WTC11 (cell line): ENCODE measurements at regions not wholly inside any gene's neighbourhood (a gene's known extent, or its start where the extent isn't known, plus 50 kb on each side); places are given as distances from the start of the nearest gene placed in this dataset.
"Not testable (repeated sequence)": the region's sequence is repeated elsewhere in the genome, so short reads cannot be mapped to it uniquely, and the experiment has no call there.

Source experiments
- ATF2 ChIP-seq: sonication (generic); formaldehyde crosslinking; IDR thresholded peaks from 2 replicates; pipeline ENCODE4 v1.8.1; 2022; ENCODE audit warnings: low read depth, missing genetic modification reagents, borderline replicate concordance
- CBFB ChIP-seq: sonication (generic); formaldehyde crosslinking; IDR thresholded peaks from 2 replicates; pipeline ENCODE4 v1.8.1; 2022; ENCODE audit warnings: mild to moderate bottlenecking, low read depth, missing genetic modification reagents
- CREM ChIP-seq: sonication (generic); formaldehyde crosslinking; IDR thresholded peaks from 2 replicates; pipeline ENCODE4 v1.8.1; 2022; ENCODE audit warnings: mild to moderate bottlenecking, missing genetic modification reagents, moderate library complexity
- ELF4 ChIP-seq: sonication (generic); formaldehyde crosslinking; IDR thresholded peaks from 2 replicates; pipeline ENCODE4 v1.8.1; 2022; ENCODE audit warnings: low read depth, mild to moderate bottlenecking, moderate library complexity, missing genetic modification reagents
- NR1H2 ChIP-seq: sonication (generic); formaldehyde crosslinking; IDR thresholded peaks from 2 replicates; pipeline ENCODE4 v1.9.0; 2021; ENCODE audit warnings: mild to moderate bottlenecking, moderate library complexity, missing genetic modification reagents
- SMAD3 ChIP-seq: sonication (generic); formaldehyde crosslinking; IDR thresholded peaks from 2 replicates; pipeline ENCODE4 v1.8.0; 2022; ENCODE audit warnings: missing genetic modification reagents, mild to moderate bottlenecking, borderline replicate concordance
- TP53 ChIP-seq: sonication (generic); formaldehyde crosslinking; IDR thresholded peaks from 2 replicates; pipeline ENCODE4 v1.8.1; 2023; ENCODE audit warnings: mild to moderate bottlenecking, missing genetic modification reagents
- ZNF121 ChIP-seq: sonication (generic); formaldehyde crosslinking; IDR thresholded peaks from 2 replicates; pipeline ENCODE4 v1.8.0; 2023; ENCODE audit warnings: missing genetic modification reagents
- ZNF263 ChIP-seq: sonication (generic); formaldehyde crosslinking; IDR thresholded peaks from 2 replicates; pipeline ENCODE4 v1.8.1; 2022; ENCODE audit warnings: low read depth, mild to moderate bottlenecking, moderate library complexity, missing genetic modification reagents
- ZNF532 ChIP-seq: fragments of 250-450 bp; sonication (Bioruptor Pico); IDR thresholded peaks from 2 replicates; pipeline ENCODE4 v1.9.0; 2021; ENCODE audit warnings: mild to moderate bottlenecking, borderline replicate concordance
- TF ChIP-seq, protein P1 (sequence below): fragments of 200-600 bp; IDR thresholded peaks from 2 replicates; pipeline ENCODE4 v1.8.0; 2022; ENCODE audit warnings: antibody characterized with exemption
- TF ChIP-seq, protein P2 (sequence below): sonication (generic); formaldehyde crosslinking; IDR thresholded peaks from 2 replicates; pipeline ENCODE4 v1.8.1; 2023; ENCODE audit warnings: mild to moderate bottlenecking, missing genetic modification reagents

DNA sequence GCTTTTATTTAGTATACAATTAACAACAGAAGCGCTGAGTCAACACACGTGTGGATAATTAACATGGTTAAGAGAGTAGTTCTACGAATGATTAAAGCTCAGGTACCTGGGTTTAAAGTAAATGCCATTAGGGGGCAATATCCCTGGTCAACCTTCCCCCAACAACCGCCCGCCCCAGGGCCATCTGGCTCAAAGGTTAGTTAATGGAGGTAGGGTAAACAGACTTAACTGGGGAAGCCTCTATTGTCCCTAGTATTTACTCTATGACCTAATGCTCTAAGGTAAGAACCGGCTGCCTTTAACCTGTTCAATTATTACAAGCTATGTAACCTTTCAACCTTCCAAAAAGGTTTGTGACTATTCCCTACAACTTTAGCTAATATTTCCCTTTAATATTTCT is 90.7 kb downstream of the CPXCR1 start:
- TF ChIP-seq SMAD3 (CRISPR knock-in tag); TP53 (CRISPR knock-in tag); CBFB; NR1H2 (CRISPR knock-in tag); ELF4 (CRISPR knock-in tag); ATF2 (CRISPR knock-in tag); CREM (CRISPR knock-in tag); ZNF532 (CRISPR knock-in tag); ZNF121; ZNF263 (CRISPR knock-in tag): not testable (repeated sequence)
- TF ChIP-seq, protein P1, sequence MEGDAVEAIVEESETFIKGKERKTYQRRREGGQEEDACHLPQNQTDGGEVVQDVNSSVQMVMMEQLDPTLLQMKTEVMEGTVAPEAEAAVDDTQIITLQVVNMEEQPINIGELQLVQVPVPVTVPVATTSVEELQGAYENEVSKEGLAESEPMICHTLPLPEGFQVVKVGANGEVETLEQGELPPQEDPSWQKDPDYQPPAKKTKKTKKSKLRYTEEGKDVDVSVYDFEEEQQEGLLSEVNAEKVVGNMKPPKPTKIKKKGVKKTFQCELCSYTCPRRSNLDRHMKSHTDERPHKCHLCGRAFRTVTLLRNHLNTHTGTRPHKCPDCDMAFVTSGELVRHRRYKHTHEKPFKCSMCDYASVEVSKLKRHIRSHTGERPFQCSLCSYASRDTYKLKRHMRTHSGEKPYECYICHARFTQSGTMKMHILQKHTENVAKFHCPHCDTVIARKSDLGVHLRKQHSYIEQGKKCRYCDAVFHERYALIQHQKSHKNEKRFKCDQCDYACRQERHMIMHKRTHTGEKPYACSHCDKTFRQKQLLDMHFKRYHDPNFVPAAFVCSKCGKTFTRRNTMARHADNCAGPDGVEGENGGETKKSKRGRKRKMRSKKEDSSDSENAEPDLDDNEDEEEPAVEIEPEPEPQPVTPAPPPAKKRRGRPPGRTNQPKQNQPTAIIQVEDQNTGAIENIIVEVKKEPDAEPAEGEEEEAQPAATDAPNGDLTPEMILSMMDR = not testable (repeated sequence)
- TF ChIP-seq, protein P2, sequence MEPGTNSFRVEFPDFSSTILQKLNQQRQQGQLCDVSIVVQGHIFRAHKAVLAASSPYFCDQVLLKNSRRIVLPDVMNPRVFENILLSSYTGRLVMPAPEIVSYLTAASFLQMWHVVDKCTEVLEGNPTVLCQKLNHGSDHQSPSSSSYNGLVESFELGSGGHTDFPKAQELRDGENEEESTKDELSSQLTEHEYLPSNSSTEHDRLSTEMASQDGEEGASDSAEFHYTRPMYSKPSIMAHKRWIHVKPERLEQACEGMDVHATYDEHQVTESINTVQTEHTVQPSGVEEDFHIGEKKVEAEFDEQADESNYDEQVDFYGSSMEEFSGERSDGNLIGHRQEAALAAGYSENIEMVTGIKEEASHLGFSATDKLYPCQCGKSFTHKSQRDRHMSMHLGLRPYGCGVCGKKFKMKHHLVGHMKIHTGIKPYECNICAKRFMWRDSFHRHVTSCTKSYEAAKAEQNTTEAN (CRISPR knock-in tag) = not testable (repeated sequence)
